ENCODE measurements at regions not wholly inside any gene's neighbourhood (a gene's known extent, or its start where the extent isn't known, plus 50 kb on each side); places are given as distances from the start of the nearest gene placed in this dataset.

DNA sequence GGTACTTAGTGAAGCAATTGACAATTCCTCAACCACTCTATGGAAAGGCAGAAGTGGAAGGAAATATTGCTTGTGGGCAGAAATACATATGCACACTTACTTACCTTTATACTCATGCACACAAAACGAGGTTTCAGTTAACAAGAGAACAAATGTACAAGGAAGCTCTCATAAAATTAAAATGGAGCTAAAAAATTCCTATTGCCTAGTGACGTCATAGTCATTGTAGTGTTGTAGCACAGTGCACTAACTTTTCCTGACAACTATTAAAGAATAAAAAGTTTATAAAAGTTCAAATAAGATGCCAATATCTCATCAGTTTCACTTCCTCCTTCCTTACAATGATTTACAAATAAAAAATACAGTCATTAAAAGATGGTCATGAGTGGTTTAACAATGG, 1161.9 kb upstream of the NRXN1 start:
- TF ChIP-seq, protein P1, sequence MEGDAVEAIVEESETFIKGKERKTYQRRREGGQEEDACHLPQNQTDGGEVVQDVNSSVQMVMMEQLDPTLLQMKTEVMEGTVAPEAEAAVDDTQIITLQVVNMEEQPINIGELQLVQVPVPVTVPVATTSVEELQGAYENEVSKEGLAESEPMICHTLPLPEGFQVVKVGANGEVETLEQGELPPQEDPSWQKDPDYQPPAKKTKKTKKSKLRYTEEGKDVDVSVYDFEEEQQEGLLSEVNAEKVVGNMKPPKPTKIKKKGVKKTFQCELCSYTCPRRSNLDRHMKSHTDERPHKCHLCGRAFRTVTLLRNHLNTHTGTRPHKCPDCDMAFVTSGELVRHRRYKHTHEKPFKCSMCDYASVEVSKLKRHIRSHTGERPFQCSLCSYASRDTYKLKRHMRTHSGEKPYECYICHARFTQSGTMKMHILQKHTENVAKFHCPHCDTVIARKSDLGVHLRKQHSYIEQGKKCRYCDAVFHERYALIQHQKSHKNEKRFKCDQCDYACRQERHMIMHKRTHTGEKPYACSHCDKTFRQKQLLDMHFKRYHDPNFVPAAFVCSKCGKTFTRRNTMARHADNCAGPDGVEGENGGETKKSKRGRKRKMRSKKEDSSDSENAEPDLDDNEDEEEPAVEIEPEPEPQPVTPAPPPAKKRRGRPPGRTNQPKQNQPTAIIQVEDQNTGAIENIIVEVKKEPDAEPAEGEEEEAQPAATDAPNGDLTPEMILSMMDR (IDR thresholded peaks at IDR 0.05), result no peak
- TF ChIP-seq POLR2A (IDR thresholded peaks at IDR 0.05), result no peak
- Histone ChIP-seq H3K27ac (no peak overlapping the region), H3K27me3 (no peaks in the 10 kb centered on the region), H3K4me3 (no peak overlapping the region), H3K9me3 (no peaks in the 10 kb centered on the region), H3K36me3 (no peaks in the 10 kb centered on the region), H3K4me1 (no peaks in the 10 kb centered on the region)
- intact Hi-C loops (cut with DNase I), result no loop called here
- WGBS (ENCODE audit: insufficient coverage, low coverage, low lambda C conversion rate, missing lambda C conversion rate), result 27% methylated on average over 2 of the region's 2 CpGs
- no peak for DNase-seq
- no peak for ATAC-seq

DNA sequence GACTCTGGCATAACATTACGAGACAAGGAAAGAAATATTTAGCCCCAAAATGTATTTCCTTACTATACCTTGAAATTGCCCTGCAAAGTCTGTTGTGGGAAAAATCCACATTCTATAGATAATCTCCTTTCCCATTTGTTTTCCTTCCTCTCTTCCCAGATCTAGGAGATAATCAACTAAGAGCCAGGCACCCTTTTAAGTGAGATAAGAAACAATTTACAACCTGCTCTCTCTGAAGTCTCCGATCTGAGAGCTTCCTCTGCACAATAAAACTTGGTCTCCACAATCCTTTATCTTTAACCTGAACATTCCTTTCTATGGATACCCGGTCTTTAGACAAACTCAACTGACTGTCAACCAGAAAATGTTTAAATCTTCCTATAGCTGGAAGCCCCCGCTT, 1160.7 kb upstream of the NRXN1 start:
- intact Hi-C loops (cut with DNase I), result no loop called here
- TF ChIP-seq POLR2A (IDR thresholded peaks at IDR 0.05), result no peak
- TF ChIP-seq, protein P1 (IDR thresholded peaks at IDR 0.05), result no peak
- no peaks in the 10 kb centered on the region for H3K4me1 ChIP-seq
- H3K27me3 ChIP-seq, result no peaks in the 10 kb centered on the region
- DNase-seq, result no peak
- H3K4me3 ChIP-seq, result no peak overlapping the region
- H3K27ac ChIP-seq, result no peak overlapping the region
- no peaks in the 10 kb centered on the region for H3K36me3 ChIP-seq
- H3K9me3 ChIP-seq, result no peaks in the 10 kb centered on the region
- ATAC-seq, result no peak
- 28% methylated on average over 4 of the region's 4 CpGs for WGBS (ENCODE audit: insufficient coverage, low coverage, low lambda C conversion rate, missing lambda C conversion rate)

DNA sequence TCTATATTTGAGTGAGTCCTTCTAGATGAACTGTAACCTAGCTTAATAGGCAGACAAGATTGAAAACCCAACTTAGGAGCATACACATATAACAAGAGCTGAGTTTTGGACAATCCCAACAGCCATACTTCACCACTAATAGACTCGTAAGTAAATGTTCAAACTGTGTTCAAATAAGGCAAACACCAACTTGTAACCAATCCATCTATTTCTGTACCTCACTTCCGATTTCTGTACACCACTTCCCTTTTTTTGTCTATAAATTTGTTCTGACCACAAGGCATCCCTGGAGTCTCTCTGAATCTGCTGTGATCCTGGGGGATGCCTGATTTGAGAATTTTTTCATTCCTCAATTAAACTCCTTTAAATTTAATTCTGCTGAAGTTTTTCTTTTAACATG, 1149.1 kb upstream of the NRXN1 start:
- intact Hi-C loops (cut with DNase I), result no loop called here
- TF ChIP-seq POLR2A (IDR thresholded peaks at IDR 0.05), result no peak
- TF ChIP-seq, protein P1 (IDR thresholded peaks at IDR 0.05), result no peak
- Histone ChIP-seq H3K9me3 (no peaks in the 10 kb centered on the region), H3K27me3 (no peaks in the 10 kb centered on the region), H3K27ac (no peak overlapping the region), H3K4me3 (no peak overlapping the region), H3K4me1 (no peaks in the 10 kb centered on the region), H3K36me3 (no peaks in the 10 kb centered on the region)
- ATAC-seq (no peak), DNase-seq (no peak)
- WGBS (ENCODE audit: insufficient coverage, low coverage, low lambda C conversion rate, missing lambda C conversion rate), result 25% methylated on average over 2 of the region's 2 CpGs

DNA sequence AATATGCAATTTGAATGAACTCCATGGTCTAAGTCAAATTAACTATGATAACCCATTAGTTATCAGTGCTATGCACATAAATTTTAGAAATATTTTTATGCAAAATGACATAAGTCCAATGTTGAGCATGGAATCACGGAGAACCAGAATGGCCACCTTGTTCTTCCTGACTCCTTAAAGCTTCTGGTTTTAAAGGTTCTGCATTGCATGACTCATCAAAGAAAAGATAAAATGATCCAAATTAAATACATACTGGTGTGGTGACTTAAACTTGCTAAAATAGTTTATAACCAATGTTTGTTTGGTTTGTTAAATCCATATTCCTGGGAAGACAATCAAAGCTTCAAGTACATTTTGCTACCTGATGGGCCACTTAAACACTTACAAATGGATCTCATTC, 1146.9 kb upstream of the NRXN1 start:
- no peaks in the 10 kb centered on the region for H3K9me3 ChIP-seq
- intact Hi-C loops (cut with DNase I), result no loop called here
- 55% methylated on average over 1 of the region's 1 CpG for WGBS (ENCODE audit: insufficient coverage, low coverage, low lambda C conversion rate, missing lambda C conversion rate)
- H3K27me3 ChIP-seq, result no peaks in the 10 kb centered on the region
- TF ChIP-seq, protein P1 (IDR thresholded peaks at IDR 0.05), result no peak
- TF ChIP-seq POLR2A (IDR thresholded peaks at IDR 0.05), result no peak
- DNase-seq (no peak), ATAC-seq (no peak)
- no peaks in the 10 kb centered on the region for H3K4me1 ChIP-seq
- no peak overlapping the region for H3K27ac ChIP-seq
- no peaks in the 10 kb centered on the region for H3K36me3 ChIP-seq
- H3K4me3 ChIP-seq, result no peak overlapping the region

DNA sequence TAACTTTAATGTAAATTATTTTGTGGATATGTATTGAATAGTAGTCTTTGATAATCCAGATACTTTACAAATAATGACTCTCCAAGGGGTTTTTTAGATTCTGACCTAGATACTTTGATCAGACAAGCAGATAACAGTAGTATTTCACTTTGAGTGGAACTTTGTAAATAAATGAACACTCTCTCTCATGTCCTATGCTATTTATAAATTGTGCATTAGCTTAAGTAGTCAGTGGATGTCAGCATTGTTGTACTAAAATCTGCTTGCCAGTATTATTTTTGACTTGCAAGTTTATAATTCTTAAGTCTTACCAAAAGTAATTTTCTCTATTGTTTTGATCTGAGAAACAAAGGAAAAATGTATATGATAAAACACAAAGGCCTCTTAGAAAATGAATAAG, 1113.1 kb upstream of the NRXN1 start:
- ATAC-seq (no peak), DNase-seq (no peak)
- no peaks in the 10 kb centered on the region for H3K9me3 ChIP-seq
- H3K4me3 ChIP-seq, result no peak overlapping the region
- intact Hi-C loops (cut with DNase I), result no loop called here
- TF ChIP-seq, protein P1 (IDR thresholded peaks at IDR 0.05), result no peak
- TF ChIP-seq POLR2A (IDR thresholded peaks at IDR 0.05), result no peak
- H3K4me1 ChIP-seq, result no peaks in the 10 kb centered on the region
- H3K27ac ChIP-seq, result no peak overlapping the region
- no peaks in the 10 kb centered on the region for H3K27me3 ChIP-seq
- H3K36me3 ChIP-seq, result no peaks in the 10 kb centered on the region

Data from right lobe of liver (tissue), 6 donors.